K562 (cell line): ENCODE measurements at regions not wholly inside any gene's neighbourhood (a gene's known extent, or its start where the extent isn't known, plus 50 kb on each side); places are given as distances from the start of the nearest gene placed in this dataset.

Experiments
- MYC ChIP-seq, 2 experiments: fragments of 250-450 bp in 1 of 2; sonication (Bioruptor Pico) in 1 of 2; IDR thresholded peaks; 2 replicates each; pipeline versions ENCODE4 v1.5.1 to v1.6.1; 2012 to 2021; ENCODE audit warnings: low read depth in 2 of 2, borderline replicate concordance in 1 of 2, improper control_type of control experiment in 1 of 2, low read length in 1 of 2, mild to moderate bottlenecking in 1 of 2, moderate library complexity in 1 of 2
- ZBTB33 ChIP-seq: sonication (generic); formaldehyde crosslinking; IDR thresholded peaks from 2 replicates; pipeline ENCODE4 v1.8.1; 2023; ENCODE audit warnings: mild to moderate bottlenecking, missing genetic modification reagents

DNA sequence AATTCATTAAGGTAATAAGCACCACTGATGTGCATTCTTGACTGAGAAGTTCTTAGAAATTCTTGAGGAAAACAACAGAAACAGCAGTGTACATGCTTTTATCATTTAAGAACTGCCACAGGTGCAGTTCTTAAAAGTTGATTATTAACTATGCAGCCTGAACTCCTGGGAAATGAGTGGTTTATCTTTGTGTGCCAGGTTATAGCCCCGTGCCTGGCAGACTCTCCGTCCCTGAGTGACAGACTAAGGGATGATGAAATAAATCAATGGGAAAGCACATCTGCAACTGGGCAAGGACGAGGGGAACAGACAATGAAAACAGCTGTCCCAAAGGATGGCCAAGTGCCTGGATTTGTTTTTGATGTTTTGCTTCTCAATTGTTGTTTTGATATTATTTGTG, 84.4 kb upstream of the SPATA13 start:
- no peak for TF ChIP-seq MYC (IDR thresholded peaks at IDR 0.05; ENCODE audit: low read depth, low read length)
- TF ChIP-seq MYC (CRISPR knock-in tag; IDR thresholded peaks at IDR 0.05; ENCODE audit: borderline replicate concordance, low read depth) = no peak
- no peak for TF ChIP-seq ZBTB33 (CRISPR knock-in tag)
